ENCODE measurements at regions not wholly inside any gene's neighbourhood (a gene's known extent, or its start where the extent isn't known, plus 50 kb on each side); places are given as distances from the start of the nearest gene placed in this dataset.

DNA sequence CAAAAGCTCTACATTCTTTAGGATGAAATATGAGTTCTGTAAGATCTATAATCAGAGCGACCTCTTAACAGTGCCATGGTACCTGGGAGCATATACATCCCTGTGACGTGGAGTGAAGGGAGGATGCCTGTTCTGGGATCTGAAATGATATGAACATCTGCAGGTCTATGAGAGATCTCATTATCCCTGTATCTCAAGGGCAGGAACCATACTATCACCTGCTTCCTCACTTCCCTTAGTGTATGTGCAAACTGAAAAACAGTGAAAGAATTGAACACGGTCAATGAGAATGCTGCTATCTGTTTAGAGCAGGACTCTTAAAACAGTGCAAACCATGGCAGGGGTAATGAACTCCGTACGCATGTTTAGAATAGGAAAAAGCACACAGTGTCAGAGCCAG, 364.0 kb downstream of the LPIN1 start:
- no peak for DNase-seq (ENCODE audit: low spot score)

DNA sequence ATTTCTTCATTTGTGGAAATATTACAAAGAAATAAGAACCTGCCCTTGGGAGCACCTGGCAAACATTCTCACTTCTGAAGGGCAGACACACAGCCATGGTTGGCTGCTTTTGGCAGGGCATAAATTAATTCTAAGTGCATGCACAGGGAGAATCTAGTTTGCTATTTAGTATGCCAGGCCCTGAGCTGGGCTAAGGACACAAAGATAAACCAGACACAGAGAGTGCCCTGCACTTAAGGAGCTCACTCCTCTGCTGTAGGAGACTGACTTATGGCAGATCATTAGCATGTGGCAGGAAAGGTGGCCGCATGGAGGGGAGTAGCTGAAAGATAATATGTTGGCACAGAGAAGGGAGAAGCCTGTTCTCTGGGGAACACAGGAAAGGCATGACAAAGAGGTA, 367.0 kb downstream of the LPIN1 start:
- DNase-seq (ENCODE audit: low spot score), result no peak

DNA sequence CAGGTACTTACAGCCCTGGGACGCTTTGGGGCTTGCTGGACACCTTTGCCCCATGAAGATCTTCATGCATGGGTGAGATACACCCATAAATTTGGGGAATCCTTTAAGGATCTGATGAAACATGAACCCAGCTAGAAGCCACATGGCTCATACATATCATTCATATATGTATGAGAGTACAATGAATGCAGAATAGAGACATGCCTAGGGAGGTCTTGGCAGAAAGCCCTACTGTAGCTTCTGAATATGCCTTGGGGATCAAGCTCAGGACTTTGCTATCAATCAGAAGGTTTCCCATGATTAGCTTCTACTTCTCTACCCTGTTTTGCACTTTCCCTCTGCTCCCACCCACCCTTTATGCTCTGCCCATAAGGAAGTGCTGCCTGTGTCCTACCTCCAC, 368.4 kb downstream of the LPIN1 start:
- no peak for DNase-seq (ENCODE audit: low spot score)

DNA sequence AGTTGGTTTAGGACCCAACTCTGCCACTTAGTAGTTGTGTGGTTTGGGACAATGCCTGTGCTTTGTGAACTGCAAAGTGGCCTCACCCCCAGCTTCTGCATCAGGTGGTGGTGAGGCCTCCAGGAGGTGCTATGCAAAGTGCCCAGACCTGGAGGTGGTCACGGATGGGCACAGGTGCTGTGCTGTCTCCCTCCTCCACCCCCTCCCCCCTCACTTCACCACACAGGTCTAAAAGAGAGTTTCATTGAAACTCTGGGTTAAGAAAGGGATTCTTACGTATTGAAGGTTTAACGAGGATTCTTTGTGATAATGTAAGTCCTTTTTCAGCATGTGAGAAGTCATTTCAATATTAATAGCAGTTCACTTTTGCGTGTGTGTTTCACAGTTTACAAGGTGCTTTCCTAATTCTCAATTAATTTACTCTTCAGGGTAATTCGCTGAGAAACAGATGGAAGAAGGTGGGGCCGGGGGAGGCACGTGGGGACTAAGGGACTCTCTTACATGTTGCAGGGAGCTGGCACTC, 369.9 kb downstream of the LPIN1 start:
- no peak for DNase-seq (ENCODE audit: low spot score)

DNA sequence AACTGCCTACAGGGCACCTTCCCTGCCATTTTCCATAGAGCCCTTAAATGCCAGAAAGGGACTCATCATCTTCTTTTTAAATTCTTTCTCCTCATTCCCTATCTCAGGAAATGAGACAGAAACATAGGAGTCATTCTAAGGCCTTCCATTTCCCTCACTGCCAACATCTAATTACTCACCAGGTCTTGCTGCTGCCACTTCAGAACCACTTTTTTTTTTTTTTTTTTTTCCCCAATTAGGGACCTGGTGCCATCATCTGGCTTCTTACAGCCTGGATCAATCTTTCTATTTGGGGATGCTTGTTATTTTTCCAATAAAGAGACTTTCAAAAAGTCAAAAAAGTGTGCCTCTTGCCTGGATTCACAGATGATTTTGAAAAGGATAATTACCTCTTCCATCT, 373.4 kb downstream of the LPIN1 start:
- DNase-seq (ENCODE audit: low spot score), result no peak

DNA sequence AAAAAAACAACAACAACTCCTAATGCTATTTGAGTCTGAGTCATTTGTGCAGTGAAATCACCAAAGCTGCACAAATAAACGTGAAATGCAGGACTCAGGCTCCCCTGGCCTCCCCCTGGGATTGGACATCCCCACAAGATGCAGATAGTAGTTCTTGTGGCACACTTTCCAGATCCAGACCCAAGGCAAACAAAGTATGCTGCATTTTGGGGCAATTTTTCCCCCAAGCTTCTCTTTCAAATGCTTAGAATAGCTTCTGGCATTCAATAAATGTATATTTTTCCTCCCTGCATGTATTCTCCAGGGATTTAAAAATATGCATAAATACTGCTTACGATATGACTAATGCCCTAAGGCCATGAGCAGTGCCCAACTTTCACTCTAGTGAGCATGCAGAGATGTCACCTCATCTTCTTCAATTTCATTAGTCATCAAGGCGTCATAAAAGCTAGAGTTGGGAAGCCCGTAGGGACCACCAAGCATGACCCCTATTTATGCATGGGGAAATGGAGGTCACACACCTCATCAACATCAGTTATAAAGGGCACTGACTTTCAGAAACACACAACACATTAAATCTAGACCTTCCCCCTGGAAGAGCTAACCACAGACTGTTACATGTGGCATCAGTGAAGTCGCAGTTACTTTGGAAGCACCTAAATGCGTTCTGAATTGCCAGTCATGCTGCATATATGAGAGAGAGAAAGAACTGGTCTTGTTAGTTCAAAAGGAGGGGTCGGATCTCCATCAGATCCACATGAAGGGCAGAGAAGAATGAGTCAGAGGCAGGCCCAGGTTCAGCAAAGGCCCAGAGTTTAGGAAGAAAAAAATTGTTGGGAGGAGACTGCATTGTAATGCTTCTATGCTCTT, 374.1 kb downstream of the LPIN1 start:
- no peak for DNase-seq (ENCODE audit: low spot score)

DNA sequence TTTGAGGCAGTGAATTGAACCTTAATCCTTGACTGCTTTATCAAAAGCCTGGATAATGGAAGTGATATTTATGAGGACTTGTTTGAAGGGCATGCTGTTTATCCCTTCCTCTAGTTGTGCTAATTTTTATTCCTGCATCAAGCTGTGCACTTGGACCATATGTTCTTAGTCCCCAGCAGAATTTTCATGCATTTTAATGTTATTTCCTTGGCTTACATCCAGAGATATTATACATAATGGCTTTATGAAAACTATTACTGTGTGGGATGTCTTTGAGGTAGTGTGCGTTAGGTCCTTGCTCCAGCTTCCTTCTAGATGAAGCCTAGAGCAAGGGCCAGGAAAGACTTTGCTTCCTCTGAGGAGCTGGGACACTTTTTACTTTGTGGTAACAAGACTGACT, 378.4 kb downstream of the LPIN1 start:
- no peak for DNase-seq (ENCODE audit: low spot score)

DNA sequence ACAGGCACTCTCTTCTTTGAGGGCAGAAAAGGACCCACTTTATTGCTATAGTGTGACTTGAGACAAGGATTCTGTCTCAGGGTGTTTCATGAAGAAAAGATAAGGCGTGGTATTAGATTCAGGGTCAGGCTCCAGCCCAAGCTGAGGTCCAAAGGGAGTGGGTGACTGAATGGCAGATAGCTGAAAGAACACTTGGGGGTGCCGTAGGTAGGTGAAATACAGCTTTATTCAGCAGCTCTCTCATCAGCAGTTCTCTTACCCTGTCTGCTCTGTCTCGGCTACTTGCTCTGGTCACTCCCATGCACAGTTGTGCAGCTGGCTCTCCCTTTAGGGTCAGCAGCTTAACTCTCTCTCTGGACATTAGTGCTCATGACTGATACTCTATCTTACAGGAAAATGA, 379.9 kb downstream of the LPIN1 start:
- DNase-seq (ENCODE audit: low spot score), result no peak

DNA sequence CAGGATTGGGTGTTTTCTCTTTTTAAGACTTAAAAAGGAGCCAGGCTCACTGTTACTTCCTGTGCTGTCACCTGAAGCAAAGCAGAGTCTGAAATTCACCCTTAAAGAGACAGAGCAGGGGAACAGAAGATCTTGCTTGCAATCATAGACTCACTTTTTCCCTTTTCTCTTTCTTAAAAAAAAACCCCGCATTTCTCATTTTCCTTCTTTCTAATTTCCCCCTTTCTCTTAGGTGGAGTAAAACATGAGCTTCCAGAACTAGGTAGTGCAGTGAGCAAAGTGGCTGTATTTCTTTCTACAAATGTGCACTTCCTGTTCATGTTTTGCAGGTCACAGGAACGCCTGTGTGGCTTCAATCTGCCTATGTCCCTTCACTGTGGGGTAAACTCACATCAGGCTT, 381.2 kb downstream of the LPIN1 start:
- no peak for DNase-seq (ENCODE audit: low spot score)

DNA sequence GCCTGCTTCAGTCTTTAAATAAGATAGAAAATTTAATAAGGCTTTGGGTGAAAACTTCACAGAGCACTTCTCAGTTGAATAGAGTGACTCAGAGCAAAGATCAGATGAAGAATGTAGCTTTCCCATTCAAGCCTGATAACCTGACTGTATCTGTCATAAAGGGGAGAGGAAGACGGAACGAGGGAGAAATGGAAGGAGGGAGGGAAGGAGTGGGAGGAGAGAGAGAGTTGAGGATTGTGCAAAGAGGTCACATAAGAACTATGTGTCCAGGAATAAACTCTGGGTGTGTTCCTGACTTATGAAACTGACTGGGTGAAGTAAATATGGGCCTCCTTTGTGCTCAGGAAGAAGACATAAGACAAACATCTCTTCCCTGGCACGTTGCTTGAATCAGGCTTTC, 385.5 kb downstream of the LPIN1 start:
- peak; percentile 22 for DNase-seq (ENCODE audit: low spot score)

DNA sequence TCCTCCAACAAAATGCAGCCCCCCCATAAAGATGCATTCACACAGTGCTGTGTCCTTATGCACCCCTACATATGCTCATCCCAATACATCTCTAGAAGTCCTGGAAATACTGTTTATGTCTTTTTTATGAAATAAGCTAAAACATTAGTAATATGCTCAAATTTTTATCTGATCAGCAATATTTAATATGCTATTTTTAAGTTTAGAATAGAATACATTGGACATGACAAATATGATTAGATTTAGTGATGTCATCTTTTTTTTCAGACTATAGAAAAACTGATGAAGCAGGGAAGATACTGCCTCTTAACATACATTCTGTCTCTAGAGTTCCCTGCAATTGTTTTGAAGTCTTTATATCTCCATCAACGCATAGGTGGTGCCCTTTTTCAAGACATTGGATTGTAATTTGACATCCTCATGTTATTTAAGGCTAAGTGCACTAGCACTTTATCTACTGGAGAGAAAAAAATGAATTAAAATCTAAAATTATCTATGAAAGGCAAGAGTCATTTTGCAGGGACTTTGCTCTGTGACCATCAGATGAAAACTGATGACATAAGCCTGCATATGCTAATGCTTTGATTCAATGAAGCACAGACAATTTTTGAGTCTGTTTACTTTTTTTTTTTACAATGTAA, 395.3 kb downstream of the LPIN1 start:
- DNase-seq (ENCODE audit: low spot score), result no peak

DNA sequence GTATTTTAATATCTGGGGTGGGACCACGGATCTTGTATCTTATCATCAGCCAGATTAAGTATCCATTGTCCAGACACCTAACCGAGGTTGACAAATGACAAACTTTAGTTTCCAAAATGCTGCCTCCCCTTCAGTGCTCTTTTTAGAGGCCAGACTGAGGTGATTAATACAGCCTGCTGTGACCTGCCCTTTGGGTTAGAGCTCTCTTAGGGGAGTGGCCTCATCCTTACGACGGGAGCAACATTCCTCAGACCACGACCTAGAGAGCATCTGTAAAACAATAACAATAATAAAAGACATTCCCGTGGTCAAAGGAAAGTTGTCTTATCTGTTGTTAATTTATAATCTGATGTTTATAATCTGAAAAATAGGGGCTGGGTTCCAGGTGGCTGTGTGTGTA, 405.3 kb downstream of the LPIN1 start:
- no peak for DNase-seq (ENCODE audit: low spot score)

DNA sequence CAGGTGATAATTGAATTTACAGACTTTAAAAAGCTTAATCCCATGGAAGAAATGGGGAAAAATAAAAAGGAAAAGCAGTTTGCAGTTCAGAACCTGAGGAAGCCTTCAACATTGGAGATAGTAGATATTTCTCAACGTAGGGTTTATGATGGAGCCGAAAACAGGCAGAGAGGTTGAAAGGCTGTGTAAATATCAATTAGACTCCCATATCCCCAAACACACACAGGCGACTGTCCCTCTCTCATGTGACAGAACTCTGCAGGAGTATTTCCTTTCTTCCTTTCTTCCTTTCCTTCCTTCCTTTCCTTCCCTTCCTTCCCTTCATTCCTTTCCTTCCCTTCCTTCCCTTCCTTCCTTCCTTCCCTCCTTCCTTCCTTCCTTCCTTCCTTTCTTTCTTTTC, 406.5 kb downstream of the LPIN1 start:
- no peak for DNase-seq (ENCODE audit: low spot score)

DNA sequence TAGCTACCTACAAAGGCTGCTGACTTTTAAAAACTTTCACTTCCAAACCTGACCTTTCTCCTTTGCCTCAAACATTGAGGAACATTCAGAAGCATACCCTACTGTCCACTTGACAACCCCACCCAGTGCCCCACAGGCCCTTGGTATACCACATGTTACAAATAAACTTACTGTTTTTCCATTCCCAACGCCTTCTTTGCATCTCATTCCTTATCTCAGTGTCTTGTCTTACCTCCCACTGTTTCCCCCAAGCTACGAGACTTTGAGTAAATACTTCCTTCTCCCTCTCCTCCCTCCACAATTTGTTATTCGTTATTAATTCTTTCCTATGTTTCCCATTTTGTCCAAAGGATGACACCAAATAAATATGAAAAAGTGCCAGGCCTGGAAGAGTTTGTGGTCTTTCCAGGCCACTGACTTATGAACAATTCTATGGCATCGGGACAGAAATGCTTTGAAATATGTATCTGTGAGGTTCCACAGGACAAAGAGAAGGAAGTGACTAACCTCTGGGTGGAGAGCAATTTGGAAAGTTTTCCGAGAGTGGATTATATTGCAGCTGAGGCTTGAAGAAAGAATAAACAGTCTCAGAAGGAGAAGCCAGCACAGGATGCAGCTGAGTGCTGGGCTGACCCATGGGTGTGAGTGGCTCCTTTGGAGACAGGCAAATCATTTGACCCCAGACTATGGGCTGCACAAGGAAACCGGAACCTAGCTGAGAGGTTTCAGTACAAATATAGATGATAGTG, 409.0 kb downstream of the LPIN1 start:
- peak; percentile 43 for DNase-seq (ENCODE audit: low spot score)

DNA sequence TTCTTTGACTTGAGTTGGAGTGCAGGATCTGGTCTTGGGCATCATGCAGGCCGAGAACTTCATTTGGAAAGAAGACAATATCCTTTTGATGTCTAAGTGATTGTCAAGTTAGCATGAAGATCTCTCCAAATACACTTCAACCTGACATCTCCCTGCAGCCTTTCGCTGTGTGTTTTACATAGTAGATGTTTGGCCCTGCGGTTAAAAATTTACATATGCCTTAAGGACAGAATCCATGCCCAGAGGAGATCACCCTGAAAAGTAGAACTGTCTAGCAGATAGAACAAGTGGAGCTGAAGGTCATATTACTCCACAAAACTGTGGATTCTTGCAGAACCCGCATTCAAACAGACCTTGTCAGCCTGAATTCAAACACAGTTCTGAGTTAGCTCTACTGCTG, 409.9 kb downstream of the LPIN1 start:
- no peak for DNase-seq (ENCODE audit: low spot score)

DNA sequence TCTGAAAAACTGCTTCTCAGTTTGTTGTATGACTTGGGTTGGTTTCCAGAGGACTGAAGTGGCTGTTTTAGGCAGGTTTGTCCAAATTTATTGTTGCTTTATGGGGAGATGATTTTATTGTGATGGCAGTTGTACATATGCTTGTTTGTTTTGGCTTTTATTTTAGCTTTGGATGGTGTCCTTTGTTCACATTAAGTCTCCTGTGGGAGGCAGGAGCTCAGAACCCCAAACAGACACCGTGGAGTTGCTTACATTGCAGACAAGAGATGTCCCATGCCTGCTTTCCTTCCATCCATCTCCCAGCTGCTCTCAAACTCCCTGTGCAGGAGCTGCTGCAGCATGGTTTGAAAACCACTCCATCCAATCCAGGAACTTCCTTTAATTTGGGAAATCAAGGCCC, 414.7 kb downstream of the LPIN1 start:
- DNase-seq (ENCODE audit: low spot score), result no peak

DNA sequence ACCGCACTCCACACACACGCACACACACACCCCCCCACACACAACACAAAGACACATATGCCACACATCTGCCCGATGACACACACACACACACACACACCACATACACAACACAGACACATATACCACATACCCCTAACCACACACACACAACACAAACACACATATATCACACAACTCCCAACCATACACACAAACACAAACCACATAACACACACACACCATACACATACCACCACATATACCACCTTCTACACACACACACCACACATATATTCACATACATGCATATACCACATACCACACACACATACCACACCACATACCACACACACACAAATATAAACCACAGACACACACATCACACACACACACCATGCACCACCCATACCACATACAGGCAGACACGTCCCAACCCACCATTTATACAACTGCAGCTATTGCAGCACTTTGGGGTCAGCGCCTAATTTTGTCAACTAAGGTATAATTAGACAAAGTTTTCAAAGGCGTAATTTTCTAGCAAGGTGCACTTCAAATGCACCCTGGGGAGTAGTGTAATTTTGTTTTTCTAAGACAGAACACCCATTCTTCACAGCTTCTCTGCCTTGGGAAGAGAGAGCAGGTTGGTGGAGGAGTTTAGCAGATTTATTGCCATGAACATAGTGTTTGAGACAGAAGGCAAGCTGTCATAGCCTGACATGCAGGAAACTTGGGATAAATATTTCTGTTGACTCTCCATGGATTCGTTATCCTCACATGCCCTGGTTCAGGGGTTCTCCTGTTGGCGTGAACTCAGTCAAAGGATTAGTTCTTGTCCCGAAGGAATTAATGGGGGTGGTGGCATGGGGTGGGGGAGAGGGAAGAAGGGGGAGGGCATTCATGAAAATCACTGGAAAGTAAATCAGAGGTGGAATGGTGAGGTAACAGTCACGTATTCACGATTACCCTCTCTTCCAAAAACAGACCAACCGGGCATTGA, 416.1 kb downstream of the LPIN1 start:
- DNase-seq (ENCODE audit: low spot score), result no peak

DNA sequence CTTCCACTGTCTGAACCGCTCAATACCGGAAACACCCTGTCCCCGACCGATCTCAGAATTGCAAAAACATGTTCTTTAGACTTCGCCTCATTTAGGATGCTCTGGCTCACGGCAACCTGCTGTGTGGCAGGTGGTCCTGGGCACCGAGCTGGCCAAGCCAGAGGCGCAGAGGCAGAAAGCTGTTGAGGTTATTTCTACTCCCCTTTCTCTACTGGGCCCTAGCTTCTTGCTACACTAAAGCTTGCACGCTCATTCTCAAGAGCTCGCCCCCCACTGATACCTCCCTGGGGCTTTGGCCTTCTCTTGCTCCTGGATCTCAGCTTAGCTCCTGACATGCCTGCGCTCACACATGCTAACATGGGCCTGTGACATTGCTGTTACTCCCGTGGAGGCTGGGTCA, 417.4 kb downstream of the LPIN1 start:
- DNase-seq (ENCODE audit: low spot score), result no peak

DNA sequence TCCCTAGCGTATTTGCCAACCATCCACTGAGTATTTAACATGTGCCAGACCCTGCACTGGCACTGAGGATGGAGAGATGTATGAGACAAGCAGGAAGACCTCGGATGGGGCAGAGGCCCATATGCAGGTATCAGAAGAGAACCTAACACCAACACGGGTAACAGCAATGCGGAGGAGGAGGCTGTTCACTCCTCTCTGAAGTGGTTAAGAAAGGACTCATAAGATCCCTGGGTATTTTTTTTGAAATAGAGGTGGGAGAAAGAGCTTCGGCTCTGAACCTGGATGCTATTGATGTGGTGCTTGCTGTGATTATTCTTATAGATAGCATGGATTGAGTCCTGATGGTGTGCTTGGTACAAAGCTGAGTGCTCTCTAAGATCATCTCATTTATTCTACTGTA, 418.3 kb downstream of the LPIN1 start:
- DNase-seq (ENCODE audit: low spot score), result no peak

DNA sequence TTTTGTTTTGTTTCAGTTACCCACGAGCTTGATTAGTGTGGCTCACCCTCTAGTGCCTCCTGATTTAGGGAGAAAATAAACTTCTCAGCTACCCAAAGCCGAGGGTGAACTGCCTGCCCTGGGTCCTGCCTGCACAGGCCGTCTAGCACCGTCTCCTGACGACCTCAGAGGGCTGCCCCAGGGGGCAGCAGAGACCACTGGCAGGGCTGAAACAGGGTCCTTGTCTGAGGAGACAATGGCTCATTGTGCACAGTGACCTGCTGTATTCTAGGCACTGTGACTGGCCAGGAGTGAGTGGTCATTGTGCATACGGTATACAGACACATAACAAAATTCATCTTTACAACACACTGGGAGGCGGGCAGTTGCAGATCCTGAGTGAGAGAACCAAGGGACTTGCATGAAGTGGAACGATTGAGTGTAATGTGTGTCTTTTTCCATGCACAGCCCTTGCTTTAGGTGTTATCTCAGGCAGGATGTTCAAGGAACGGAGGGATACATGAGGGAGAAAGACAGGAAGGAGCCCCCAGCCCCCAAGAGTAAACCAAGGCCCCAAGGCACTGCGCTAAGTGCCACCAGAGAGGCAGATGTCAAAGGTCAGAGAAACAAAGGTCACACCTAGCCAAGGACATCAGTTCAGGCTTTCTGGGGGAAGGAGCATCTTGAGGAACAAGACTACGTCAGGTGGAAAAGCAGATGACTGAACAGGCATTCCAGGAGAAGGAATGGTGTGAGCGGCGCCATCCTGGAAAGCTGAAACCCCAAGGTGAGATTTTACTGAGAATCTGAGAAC, 421.3 kb downstream of the LPIN1 start:
- DNase-seq (ENCODE audit: low spot score), result no peak
